ENCODE measurements at regions not wholly inside any gene's neighbourhood (a gene's known extent, or its start where the extent isn't known, plus 50 kb on each side); places are given as distances from the start of the nearest gene placed in this dataset.

GRCh38 chr14:97368900-97369564 lies 571.9 kb downstream of the VRK1 start:
- H3K27ac ChIP-seq = no peak overlapping the region
- no peak for DNase-seq (ENCODE audit: low spot score)
- no peaks in the 10 kb centered on the region for H3K36me3 ChIP-seq (replicated peaks; ENCODE audit: insufficient read depth, low read depth)
- H3K79me2 ChIP-seq = no peaks in the 10 kb centered on the region
- no peak overlapping the region for H3K4me2 ChIP-seq
- no peak overlapping the region for H3K4me3 ChIP-seq
- no peaks in the 10 kb centered on the region for H4K20me1 ChIP-seq (ENCODE audit: insufficient read depth, poor library complexity, severe bottlenecking)
- no peaks in the 10 kb centered on the region for H3K9me3 ChIP-seq (ENCODE audit: low read depth)
- TF ChIP-seq EZH2 (IDR thresholded peaks at IDR 0.05; ENCODE audit: borderline replicate concordance) = no peak
- TF ChIP-seq CTCF (IDR thresholded peaks at IDR 0.05; ENCODE audit: poor library complexity) = no peak
- no peak for TF ChIP-seq EZH2phosphoT487 (IDR thresholded peaks at IDR 0.05; ENCODE audit: low read depth, severe bottlenecking, unreplicated experiment)
- H2AFZ ChIP-seq = no peak overlapping the region
- no peaks in the 10 kb centered on the region for H3K27me3 ChIP-seq
- 94% methylated on average over 5 of the region's 5 CpGs for WGBS (ENCODE audit: low lambda C conversion rate, missing lambda C conversion rate)
- no peaks in the 10 kb centered on the region for H3K4me1 ChIP-seq (ENCODE audit: insufficient read depth)
- H3K9me2 ChIP-seq (replicated peaks; ENCODE audit: insufficient read depth) = no peaks in the 10 kb centered on the region

GRCh38 chr14:97369901-97370300 lies 572.7 kb downstream of the VRK1 start:
- no peak for DNase-seq (ENCODE audit: low spot score)
- TF ChIP-seq EZH2 (IDR thresholded peaks at IDR 0.05; ENCODE audit: borderline replicate concordance) (no peak), CTCF (IDR thresholded peaks at IDR 0.05; ENCODE audit: poor library complexity) (no peak), EZH2phosphoT487 (IDR thresholded peaks at IDR 0.05; ENCODE audit: low read depth, severe bottlenecking, unreplicated experiment) (no peak)
- Histone ChIP-seq H3K9me3 (ENCODE audit: low read depth) (no peaks in the 10 kb centered on the region), H2AFZ (no peak overlapping the region), H4K20me1 (ENCODE audit: insufficient read depth, poor library complexity, severe bottlenecking) (no peaks in the 10 kb centered on the region), H3K36me3 (replicated peaks; ENCODE audit: insufficient read depth, low read depth) (no peaks in the 10 kb centered on the region), H3K27ac (no peak overlapping the region), H3K4me2 (no peak overlapping the region), H3K4me3 (no peak overlapping the region), H3K4me1 (ENCODE audit: insufficient read depth) (no peaks in the 10 kb centered on the region), H3K27me3 (no peaks in the 10 kb centered on the region), H3K79me2 (no peaks in the 10 kb centered on the region), H3K9me2 (replicated peaks; ENCODE audit: insufficient read depth) (no peaks in the 10 kb centered on the region)
- WGBS (ENCODE audit: low lambda C conversion rate, missing lambda C conversion rate) = 54% methylated on average over 2 of the region's 2 CpGs

- no peaks in the 10 kb centered on the region for H3K9me2 ChIP-seq (replicated peaks; ENCODE audit: insufficient read depth)
- no peak overlapping the region for H3K27ac ChIP-seq
- no peak for DNase-seq (ENCODE audit: low spot score)
- no peaks in the 10 kb centered on the region for H3K9me3 ChIP-seq (ENCODE audit: low read depth)
- H3K4me3 ChIP-seq = no peak overlapping the region
- H3K27me3 ChIP-seq = no peaks in the 10 kb centered on the region
- H3K79me2 ChIP-seq = no peaks in the 10 kb centered on the region
- WGBS (ENCODE audit: low lambda C conversion rate, missing lambda C conversion rate) = 93% methylated on average over 3 of the region's 3 CpGs
- TF ChIP-seq EZH2 (IDR thresholded peaks at IDR 0.05; ENCODE audit: borderline replicate concordance) (no peak), EZH2phosphoT487 (IDR thresholded peaks at IDR 0.05; ENCODE audit: low read depth, severe bottlenecking, unreplicated experiment) (no peak), CTCF (IDR thresholded peaks at IDR 0.05; ENCODE audit: poor library complexity) (no peak)
- H3K36me3 ChIP-seq (replicated peaks; ENCODE audit: insufficient read depth, low read depth) = no peaks in the 10 kb centered on the region
- no peaks in the 10 kb centered on the region for H3K4me1 ChIP-seq (ENCODE audit: insufficient read depth)
- no peaks in the 10 kb centered on the region for H4K20me1 ChIP-seq (ENCODE audit: insufficient read depth, poor library complexity, severe bottlenecking)
- H3K4me2 ChIP-seq = no peak overlapping the region
- H2AFZ ChIP-seq = no peak overlapping the region
Observed at GRCh38 chr14:97376310-97376709, 579.1 kb downstream of the VRK1 start.
